ENCODE measurements at regions not wholly inside any gene's neighbourhood (a gene's known extent, or its start where the extent isn't known, plus 50 kb on each side); places are given as distances from the start of the nearest gene placed in this dataset.

GRCh38 chr14:27553790-27554189 is 956.0 kb upstream of the NOVA1 start:
- TF ChIP-seq, protein P1, sequence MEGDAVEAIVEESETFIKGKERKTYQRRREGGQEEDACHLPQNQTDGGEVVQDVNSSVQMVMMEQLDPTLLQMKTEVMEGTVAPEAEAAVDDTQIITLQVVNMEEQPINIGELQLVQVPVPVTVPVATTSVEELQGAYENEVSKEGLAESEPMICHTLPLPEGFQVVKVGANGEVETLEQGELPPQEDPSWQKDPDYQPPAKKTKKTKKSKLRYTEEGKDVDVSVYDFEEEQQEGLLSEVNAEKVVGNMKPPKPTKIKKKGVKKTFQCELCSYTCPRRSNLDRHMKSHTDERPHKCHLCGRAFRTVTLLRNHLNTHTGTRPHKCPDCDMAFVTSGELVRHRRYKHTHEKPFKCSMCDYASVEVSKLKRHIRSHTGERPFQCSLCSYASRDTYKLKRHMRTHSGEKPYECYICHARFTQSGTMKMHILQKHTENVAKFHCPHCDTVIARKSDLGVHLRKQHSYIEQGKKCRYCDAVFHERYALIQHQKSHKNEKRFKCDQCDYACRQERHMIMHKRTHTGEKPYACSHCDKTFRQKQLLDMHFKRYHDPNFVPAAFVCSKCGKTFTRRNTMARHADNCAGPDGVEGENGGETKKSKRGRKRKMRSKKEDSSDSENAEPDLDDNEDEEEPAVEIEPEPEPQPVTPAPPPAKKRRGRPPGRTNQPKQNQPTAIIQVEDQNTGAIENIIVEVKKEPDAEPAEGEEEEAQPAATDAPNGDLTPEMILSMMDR (IDR thresholded peaks at IDR 0.05): no peak
- TF ChIP-seq POLR2A (IDR thresholded peaks at IDR 0.05): no peak

Measured in thyroid gland (tissue), 4 donors.